HepG2 (cell line): ENCODE measurements at regions not wholly inside any gene's neighbourhood (a gene's known extent, or its start where the extent isn't known, plus 50 kb on each side); places are given as distances from the start of the nearest gene placed in this dataset.

Experiments used
- AGO1 ChIP-seq: fragments of 200-400 bp; formaldehyde crosslinking; IDR thresholded peaks from 2 replicates; pipeline ENCODE4 v1.6.1; 2017; ENCODE audit warnings: mild to moderate bottlenecking, low read depth, low read length, moderate library complexity; ENCODE audit not compliant: poor library complexity, severe bottlenecking
- CBFB ChIP-seq: sonication (generic); formaldehyde crosslinking; IDR thresholded peaks from 2 replicates; pipeline ENCODE4 v1.4.0; 2020; ENCODE audit warnings: missing genetic modification reagents
- CENPBD1 ChIP-seq: sonication (generic); formaldehyde crosslinking; IDR thresholded peaks from 2 replicates; pipeline ENCODE4 v1.8.0; 2022; ENCODE audit warnings: missing genetic modification reagents, low read depth, mild to moderate bottlenecking, borderline replicate concordance
- DPF2 ChIP-seq: sonication (generic); formaldehyde crosslinking; IDR thresholded peaks from 2 replicates; pipeline ENCODE4 v1.4.0; 2020; ENCODE audit warnings: mild to moderate bottlenecking, low read depth, missing genetic modification reagents, borderline replicate concordance
- FLYWCH1 ChIP-seq: sonication (generic); formaldehyde crosslinking; IDR thresholded peaks from 2 replicates; pipeline ENCODE4 v1.8.1; 2023; ENCODE audit warnings: mild to moderate bottlenecking, missing genetic modification reagents
- GTF3A ChIP-seq: sonication (generic); formaldehyde crosslinking; conservative IDR thresholded peaks from 2 replicates; pipeline ENCODE4 v1.4.0; 2020; ENCODE audit warnings: mild to moderate bottlenecking, missing genetic modification reagents
- KMT2A ChIP-seq: sonication (generic); formaldehyde crosslinking; IDR thresholded peaks from 2 replicates; pipeline ENCODE4 v1.4.0; 2020; ENCODE audit warnings: missing genetic modification reagents
- MEIS2 ChIP-seq: sonication (generic); formaldehyde crosslinking; IDR thresholded peaks from 2 replicates; pipeline ENCODE4 v1.9.0; 2021; ENCODE audit warnings: mild to moderate bottlenecking, missing genetic modification reagents
- MYC ChIP-seq: sonication (generic); formaldehyde crosslinking; IDR thresholded peaks from 2 replicates; pipeline ENCODE4 v1.9.0; 2021; ENCODE audit warnings: missing genetic modification reagents, borderline replicate concordance
- SP4 ChIP-seq: sonication (generic); formaldehyde crosslinking; IDR thresholded peaks from 2 replicates; pipeline ENCODE4 v1.8.1; 2023; ENCODE audit warnings: mild to moderate bottlenecking, missing genetic modification reagents
- TBP ChIP-seq: sonication (generic); formaldehyde crosslinking; IDR thresholded peaks from 2 replicates; pipeline ENCODE4 v1.5.0; 2020; ENCODE audit warnings: missing genetic modification reagents
- THAP7 ChIP-seq: sonication (generic); formaldehyde crosslinking; IDR thresholded peaks from 2 replicates; pipeline ENCODE4 v1.8.1; 2023; ENCODE audit warnings: mild to moderate bottlenecking, missing genetic modification reagents
- TP53 ChIP-seq: sonication (generic); formaldehyde crosslinking; conservative IDR thresholded peaks from 2 replicates; pipeline ENCODE4 v1.4.0; 2020; ENCODE audit warnings: missing genetic modification reagents
- ZBTB33 ChIP-seq: sonication (generic); formaldehyde crosslinking; IDR thresholded peaks from 2 replicates; pipeline ENCODE4 v1.4.0; 2020; ENCODE audit warnings: missing genetic modification reagents
- ZBTB37 ChIP-seq: sonication (generic); formaldehyde crosslinking; IDR thresholded peaks from 2 replicates; pipeline ENCODE4 v1.4.0; 2020; ENCODE audit warnings: mild to moderate bottlenecking, missing genetic modification reagents
- ZNF30 ChIP-seq: sonication (generic); formaldehyde crosslinking; IDR thresholded peaks from 2 replicates; pipeline ENCODE4 v1.5.0; 2020; ENCODE audit warnings: mild to moderate bottlenecking, missing genetic modification reagents
- ZNF329 ChIP-seq: sonication (generic); formaldehyde crosslinking; IDR thresholded peaks from 2 replicates; pipeline ENCODE4 v1.9.0; 2021; ENCODE audit warnings: low read depth, mild to moderate bottlenecking, missing genetic modification reagents
- ZNF501 ChIP-seq: sonication (generic); formaldehyde crosslinking; IDR thresholded peaks from 2 replicates; pipeline ENCODE4 v1.5.1; 2020; ENCODE audit warnings: mild to moderate bottlenecking, moderate library complexity, missing genetic modification reagents
- ZNF562 ChIP-seq: sonication (generic); formaldehyde crosslinking; IDR thresholded peaks from 2 replicates; pipeline ENCODE4 v1.8.0; 2022; ENCODE audit warnings: missing genetic modification reagents, borderline replicate concordance
- ZNF567 ChIP-seq: sonication (generic); formaldehyde crosslinking; IDR thresholded peaks from 2 replicates; pipeline ENCODE4 v1.8.1; 2023; ENCODE audit warnings: mild to moderate bottlenecking, missing genetic modification reagents, borderline replicate concordance
- ZNF75D ChIP-seq: sonication (generic); formaldehyde crosslinking; IDR thresholded peaks from 2 replicates; pipeline ENCODE4 v1.8.1; 2023; ENCODE audit warnings: missing genetic modification reagents, mild to moderate bottlenecking, borderline replicate concordance
- ZNF780A ChIP-seq: sonication (generic); formaldehyde crosslinking; IDR thresholded peaks from 2 replicates; pipeline ENCODE4 v1.8.0; 2022; ENCODE audit warnings: mild to moderate bottlenecking, missing genetic modification reagents, moderate library complexity
- ZSCAN12 ChIP-seq: sonication (generic); formaldehyde crosslinking; IDR thresholded peaks from 2 replicates; pipeline ENCODE4 v1.9.0; 2021; ENCODE audit warnings: mild to moderate bottlenecking, missing genetic modification reagents
- ZSCAN29 ChIP-seq: sonication (generic); formaldehyde crosslinking; conservative IDR thresholded peaks from 2 replicates; pipeline ENCODE4 v1.4.0; 2020; ENCODE audit warnings: mild to moderate bottlenecking, missing genetic modification reagents

GRCh38 chr6:30828027-30828962 lies 56.0 kb upstream of the DDR1 start (continued):
- TF ChIP-seq ZNF30 (CRISPR knock-in tag) (no peak), DPF2 (peak; percentile 53; the same call in 1 of the 2 replicates), CENPBD1 (CRISPR knock-in tag) (no peak), ZNF562 (no peak), THAP7 (CRISPR knock-in tag) (no peak), SP4 (CRISPR knock-in tag) (no peak), TBP (CRISPR knock-in tag) (no peak), ZNF75D (CRISPR knock-in tag) (no peak), KMT2A (CRISPR knock-in tag) (no peak), ZNF567 (no peak), CBFB (CRISPR knock-in tag) (no peak; the same call in 1 of the 2 replicates), ZSCAN29 (CRISPR knock-in tag) (peak; percentile 77), AGO1 (no peak), ZNF501 (CRISPR knock-in tag) (peak; percentile 81), ZBTB33 (no peak; the same call in 1 of the 2 replicates), MEIS2 (CRISPR knock-in tag) (0 out of 2 replicates have a peak, but pooled peaks have one; percentile 20), ZSCAN12 (CRISPR knock-in tag) (no peak), MYC (CRISPR knock-in tag) (peak; percentile 39; the same call in 1 of the 2 replicates), FLYWCH1 (CRISPR knock-in tag) (no peak), ZBTB37 (no peak), TP53 (CRISPR knock-in tag) (no peak), ZNF329 (CRISPR knock-in tag) (no peak), ZNF780A (CRISPR knock-in tag) (no peak), GTF3A (CRISPR knock-in tag) (no peak)
